Stimulated activated memory B cell treated with anti-CD40 and anti-IgM and Interleukin-4, amounts not matched to agents 10 μg/mL and 1 μg/mL and 100 μg/mL, for 72 hours (primary cell): ENCODE measurements at regions not wholly inside any gene's neighbourhood (a gene's known extent, or its start where the extent isn't known, plus 50 kb on each side); places are given as distances from the start of the nearest gene placed in this dataset.
A peak's percentile ranks its signal among the peaks of the same experiment; 100 is the strongest.
"Not testable (repeated sequence)": the region's sequence is repeated elsewhere in the genome, so short reads cannot be mapped to it uniquely, and the experiment has no call there.

ENCODE experiments used
- ATAC-seq: fragments of 150-1000 bp; cut with Tn5 transposase; 2 replicates; pipeline ENCODE4 v1.10.0; 2021
- H3K27ac Mint-ChIP-seq: one replicate; pipeline ENCODE4 v1.8.0; 2022; ENCODE audit warnings: mild to moderate bottlenecking, mixed read lengths
- H3K27me3 Mint-ChIP-seq: one replicate; pipeline ENCODE4 v1.8.0; 2022; ENCODE audit warnings: mixed read lengths
- H3K36me3 Mint-ChIP-seq: one replicate; pipeline ENCODE4 v1.8.0; 2022; ENCODE audit warnings: mixed read lengths
- H3K4me1 Mint-ChIP-seq: one replicate; pipeline ENCODE4 v1.8.0; 2022; ENCODE audit warnings: mixed read lengths
- H3K4me3 Mint-ChIP-seq: one replicate; pipeline ENCODE4 v1.8.0; 2022; ENCODE audit warnings: mild to moderate bottlenecking, moderate library complexity, mixed read lengths
- H3K9me3 Mint-ChIP-seq: one replicate; pipeline ENCODE4 v1.8.0; 2022; ENCODE audit warnings: mixed read lengths

DNA sequence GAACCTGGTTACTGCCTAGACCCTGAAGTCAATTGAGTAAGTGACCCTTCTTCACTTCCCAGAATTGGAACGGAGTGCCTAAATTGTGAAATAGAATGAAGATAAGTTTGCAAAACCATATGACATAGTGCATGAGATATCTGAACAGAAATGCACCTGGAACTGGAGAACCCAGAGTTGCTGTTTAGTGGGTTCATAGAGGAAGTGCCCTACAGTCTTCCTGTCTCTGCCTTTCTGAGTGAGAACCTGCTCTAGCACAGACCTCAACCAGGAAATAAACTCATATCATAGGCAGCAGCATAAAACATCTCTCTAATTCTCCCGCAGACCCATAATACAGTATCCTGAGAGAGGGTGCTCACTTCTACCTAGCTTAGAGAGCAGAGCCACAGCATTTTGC, 82.9 kb downstream of the EOMES start:
- peaks cover 7% of the 10 kb centered on the region for H3K4me1 Mint-ChIP-seq
- H3K4me3 Mint-ChIP-seq, result no peak overlapping the region
- H3K36me3 Mint-ChIP-seq, result no peaks in the 10 kb centered on the region
- H3K9me3 Mint-ChIP-seq, result no peaks in the 10 kb centered on the region
- peak overlapping the region; percentile 74 for H3K27ac Mint-ChIP-seq
- ATAC-seq, result peak; percentile 68
- no peaks in the 10 kb centered on the region for H3K27me3 Mint-ChIP-seq

DNA sequence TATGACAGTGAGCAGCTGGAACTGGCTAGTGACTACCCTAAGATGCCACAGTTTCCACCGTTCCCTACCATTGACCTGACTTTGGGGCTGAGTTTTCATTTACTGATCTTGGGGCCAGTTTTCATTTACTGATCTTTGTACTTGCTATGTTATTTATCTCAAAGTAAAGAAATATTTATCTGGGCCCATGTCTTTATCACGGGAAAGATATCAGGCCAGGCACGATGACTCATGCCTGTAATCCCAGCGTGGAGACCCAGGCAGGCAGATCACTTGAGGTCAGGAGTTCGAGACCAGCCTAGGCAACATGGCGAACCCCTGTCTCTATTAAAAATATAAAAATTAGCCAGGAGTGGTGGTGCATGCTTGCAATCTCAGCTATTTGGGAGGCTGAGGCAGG, 83.5 kb downstream of the EOMES start:
- no peak for ATAC-seq
- Mint-ChIP-seq H3K36me3 (no peaks in the 10 kb centered on the region), H3K27me3 (no peaks in the 10 kb centered on the region), H3K4me1 (peaks cover 8% of the 10 kb centered on the region), H3K27ac (no peak overlapping the region), H3K9me3 (no peaks in the 10 kb centered on the region), H3K4me3 (no peak overlapping the region)

DNA sequence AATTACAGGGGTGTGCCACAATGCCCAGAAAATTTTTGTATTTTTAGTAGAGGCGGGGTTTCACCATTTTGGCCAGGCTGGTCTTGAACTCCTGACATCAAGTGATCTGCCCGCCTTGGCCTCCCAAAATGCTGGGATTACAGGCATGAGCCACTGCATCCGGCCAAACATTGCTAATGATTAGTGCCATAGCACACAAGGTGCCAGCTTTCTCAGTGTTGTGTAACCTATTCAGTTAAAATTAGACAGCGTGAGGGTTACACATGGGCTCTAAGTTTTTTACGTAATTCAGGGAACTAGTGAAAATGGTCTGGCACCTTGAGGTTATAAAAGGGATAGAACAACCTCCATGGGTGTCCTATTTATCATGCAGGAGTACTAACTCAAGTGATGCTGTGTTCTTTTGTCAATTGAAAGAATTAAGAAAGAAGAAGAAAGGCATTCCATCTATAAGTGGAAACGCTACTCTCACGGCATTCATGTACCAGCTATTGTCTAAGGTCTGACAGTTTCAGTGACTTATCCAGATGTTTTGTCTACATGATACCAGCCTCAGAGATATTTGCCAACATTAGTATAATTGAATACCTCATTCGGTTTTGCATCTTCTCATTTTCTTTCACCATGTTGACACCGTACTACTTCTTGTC, 84.7 kb downstream of the EOMES start:
- Mint-ChIP-seq H3K9me3 (no peaks in the 10 kb centered on the region), H3K4me1 (peaks cover 17% of the 10 kb centered on the region), H3K27ac (no peak overlapping the region), H3K36me3 (no peaks in the 10 kb centered on the region), H3K27me3 (no peaks in the 10 kb centered on the region), H3K4me3 (no peak overlapping the region)
- no peak for ATAC-seq

DNA sequence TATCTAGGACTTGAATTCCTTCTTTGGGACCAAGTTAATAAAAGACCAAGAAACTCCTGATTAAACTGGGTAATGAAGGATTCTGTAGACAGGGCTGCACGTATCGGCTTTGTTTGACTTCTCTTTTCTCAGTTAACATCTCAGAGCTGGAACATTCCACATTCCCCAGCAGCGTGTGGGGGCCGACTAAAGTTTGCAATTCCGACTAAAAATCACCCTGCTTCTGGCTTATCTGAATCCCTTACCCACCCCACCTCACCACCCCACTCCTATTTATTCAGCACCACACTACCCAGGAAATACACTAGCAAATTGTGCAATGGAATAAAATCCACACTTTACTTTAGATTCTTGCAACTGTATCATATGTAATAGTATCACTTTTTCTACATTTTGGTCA, 87.1 kb downstream of the EOMES start:
- not testable (repeated sequence) for H3K27me3 Mint-ChIP-seq, H3K36me3 Mint-ChIP-seq, H3K4me3 Mint-ChIP-seq, ATAC-seq, H3K27ac Mint-ChIP-seq, H3K9me3 Mint-ChIP-seq
- H3K4me1 Mint-ChIP-seq, result peaks cover 17% of the 10 kb centered on the region

GRCh38 chr3:27633224-27633545, 88.9 kb downstream of the EOMES start:
- peak overlapping the region; percentile 86 for H3K4me3 Mint-ChIP-seq
- H3K9me3 Mint-ChIP-seq, result no peaks in the 10 kb centered on the region
- H3K4me1 Mint-ChIP-seq, result peaks cover 10% of the 10 kb centered on the region
- no peaks in the 10 kb centered on the region for H3K36me3 Mint-ChIP-seq
- H3K27ac Mint-ChIP-seq, result peak overlapping the region; percentile 86
- no peaks in the 10 kb centered on the region for H3K27me3 Mint-ChIP-seq
- ATAC-seq, result peak; percentile 48

- peak overlapping the region; percentile 86 for H3K4me3 Mint-ChIP-seq
- ATAC-seq, result peak; percentile 89
Observed at GRCh38 chr3:27632431-27633223, 89.5 kb downstream of the EOMES start.

DNA sequence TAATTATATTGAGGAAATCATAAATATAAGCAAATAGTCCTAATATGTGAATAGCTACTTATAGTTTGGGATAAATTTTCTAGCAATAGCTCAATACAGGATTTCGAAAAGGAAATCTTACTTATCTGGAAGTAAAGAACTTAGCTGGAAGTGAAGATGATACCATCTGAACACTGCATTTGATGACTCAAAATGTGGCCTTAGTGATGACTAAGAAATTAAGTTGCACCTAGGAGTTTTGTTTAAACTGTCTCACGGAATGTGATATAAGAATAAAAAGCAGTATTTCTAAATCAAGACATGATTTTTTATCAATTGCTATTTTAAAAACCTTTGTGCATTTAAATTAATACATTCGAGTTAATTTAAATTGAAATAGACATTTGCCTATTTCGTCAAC, 91.2 kb downstream of the EOMES start:
- no peaks in the 10 kb centered on the region for H3K9me3 Mint-ChIP-seq
- no peaks in the 10 kb centered on the region for H3K36me3 Mint-ChIP-seq
- no peak for ATAC-seq
- H3K4me1 Mint-ChIP-seq, result peaks cover 10% of the 10 kb centered on the region
- H3K4me3 Mint-ChIP-seq, result no peak overlapping the region
- peak overlapping the region; percentile 25 for H3K27ac Mint-ChIP-seq
- no peaks in the 10 kb centered on the region for H3K27me3 Mint-ChIP-seq

More at GRCh38 chr3:27632431-27633223, 89.5 kb downstream of the EOMES start:
- H3K27me3 Mint-ChIP-seq, result no peaks in the 10 kb centered on the region
- H3K36me3 Mint-ChIP-seq, result no peaks in the 10 kb centered on the region
- peaks cover 10% of the 10 kb centered on the region for H3K4me1 Mint-ChIP-seq
- H3K9me3 Mint-ChIP-seq, result no peaks in the 10 kb centered on the region
- peak overlapping the region; percentile 86 for H3K27ac Mint-ChIP-seq

- ATAC-seq, result no peak
- H3K9me3 Mint-ChIP-seq, result no peaks in the 10 kb centered on the region
- H3K4me3 Mint-ChIP-seq, result no peak overlapping the region
- H3K27ac Mint-ChIP-seq, result no peak overlapping the region
- no peaks in the 10 kb centered on the region for H3K36me3 Mint-ChIP-seq
- peaks cover 10% of the 10 kb centered on the region for H3K4me1 Mint-ChIP-seq
- H3K27me3 Mint-ChIP-seq, result no peaks in the 10 kb centered on the region
Observed at GRCh38 chr3:27629366-27629765, 92.8 kb downstream of the EOMES start.

- no peaks in the 10 kb centered on the region for H3K36me3 Mint-ChIP-seq
- no peaks in the 10 kb centered on the region for H3K27me3 Mint-ChIP-seq
- ATAC-seq, result no peak
- H3K9me3 Mint-ChIP-seq, result no peaks in the 10 kb centered on the region
- peaks cover 5% of the 10 kb centered on the region for H3K4me1 Mint-ChIP-seq
- no peak overlapping the region for H3K4me3 Mint-ChIP-seq
- H3K27ac Mint-ChIP-seq, result no peak overlapping the region
Observed at GRCh38 chr3:27628026-27628750, 93.9 kb downstream of the EOMES start.

DNA sequence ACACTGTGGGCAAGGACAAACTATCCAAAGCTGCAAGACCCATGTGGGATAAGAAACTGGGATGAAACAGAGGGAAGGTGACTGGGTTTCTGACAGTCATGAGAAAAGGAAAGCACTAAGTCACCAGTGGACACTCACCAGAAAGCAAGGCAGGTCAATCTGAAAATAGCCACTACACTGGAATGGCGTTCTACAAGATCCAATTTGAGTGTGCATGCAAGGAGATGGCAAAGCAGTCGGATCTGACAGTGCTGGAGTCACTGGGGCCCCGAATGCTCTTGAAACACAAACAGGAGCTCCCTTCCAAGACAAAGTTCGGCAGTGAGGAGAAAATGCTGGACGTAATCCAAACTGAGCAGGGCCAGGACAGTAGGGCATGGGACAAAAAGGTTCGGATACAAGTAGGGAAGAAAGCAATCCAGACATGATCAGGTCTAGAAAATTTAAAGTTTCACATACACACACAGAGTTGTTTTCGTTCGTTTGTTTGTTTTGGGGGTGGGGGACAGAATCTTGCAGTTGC, 95.5 kb downstream of the EOMES start:
- no peaks in the 10 kb centered on the region for H3K36me3 Mint-ChIP-seq
- H3K27me3 Mint-ChIP-seq, result no peaks in the 10 kb centered on the region
- no peaks in the 10 kb centered on the region for H3K4me1 Mint-ChIP-seq
- no peaks in the 10 kb centered on the region for H3K9me3 Mint-ChIP-seq
- H3K4me3 Mint-ChIP-seq, result no peak overlapping the region
- no peak for ATAC-seq
- H3K27ac Mint-ChIP-seq, result no peak overlapping the region

DNA sequence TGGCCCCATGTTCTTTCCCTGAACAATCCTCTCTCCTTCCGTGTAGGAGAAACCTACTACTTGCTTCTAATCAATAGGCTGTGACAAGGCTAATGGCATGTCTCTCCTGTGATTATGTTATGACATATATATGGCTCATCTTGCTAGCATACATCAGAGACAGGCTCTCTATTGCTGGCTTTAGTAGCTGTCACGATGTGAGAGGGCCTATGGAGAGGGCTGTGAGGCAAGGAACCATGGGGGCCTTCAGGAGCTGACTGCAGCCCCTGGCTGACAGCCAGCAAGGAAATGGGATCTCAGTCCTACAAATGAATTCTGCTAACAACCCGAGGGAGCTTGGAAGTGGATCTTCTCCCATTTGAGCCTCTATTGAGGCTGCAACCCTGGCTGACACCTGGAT, 96.3 kb downstream of the EOMES start:
- Mint-ChIP-seq H3K9me3 (no peaks in the 10 kb centered on the region), H3K27ac (no peak overlapping the region), H3K27me3 (no peaks in the 10 kb centered on the region), H3K4me1 (no peaks in the 10 kb centered on the region), H3K36me3 (no peaks in the 10 kb centered on the region), H3K4me3 (no peak overlapping the region)
- ATAC-seq, result no peak

GRCh38 chr3:27623085-27623753, 98.9 kb downstream of the EOMES start:
- Mint-ChIP-seq H3K36me3 (no peaks in the 10 kb centered on the region), H3K27me3 (no peaks in the 10 kb centered on the region), H3K27ac (no peak overlapping the region), H3K9me3 (no peaks in the 10 kb centered on the region), H3K4me1 (no peaks in the 10 kb centered on the region), H3K4me3 (no peak overlapping the region)
- ATAC-seq, result no peak

DNA sequence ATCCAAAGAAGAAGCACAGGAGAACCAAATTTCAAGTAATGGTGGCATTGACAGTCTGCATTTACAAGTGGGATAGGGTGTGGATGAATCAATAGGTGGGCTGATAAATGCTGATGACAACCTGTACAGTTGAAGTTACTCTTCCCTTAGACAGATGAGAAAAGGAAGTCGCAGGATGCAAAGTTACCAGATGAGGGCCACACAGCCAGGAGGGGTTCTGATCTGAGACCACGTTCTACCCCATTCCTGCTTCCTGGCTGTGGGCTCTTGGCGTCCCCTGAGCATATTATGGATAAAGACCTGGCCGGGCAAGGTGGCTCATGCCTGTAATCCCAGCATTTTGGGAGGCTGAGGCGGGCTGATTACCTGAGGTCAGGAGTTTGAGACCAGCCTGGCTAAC, 104.6 kb downstream of the EOMES start:
- H3K27me3 Mint-ChIP-seq, result no peaks in the 10 kb centered on the region
- peaks cover 8% of the 10 kb centered on the region for H3K9me3 Mint-ChIP-seq
- ATAC-seq, result no peak
- H3K36me3 Mint-ChIP-seq, result peaks cover 14% of the 10 kb centered on the region
- H3K4me3 Mint-ChIP-seq, result no peak overlapping the region
- H3K4me1 Mint-ChIP-seq, result peaks cover 12% of the 10 kb centered on the region
- H3K27ac Mint-ChIP-seq, result peak overlapping the region; percentile 49

- Mint-ChIP-seq H3K4me1 (peaks cover 22% of the 10 kb centered on the region), H3K27ac (no peak overlapping the region), H3K9me3 (peaks cover 8% of the 10 kb centered on the region), H3K36me3 (peaks cover 14% of the 10 kb centered on the region), H3K27me3 (no peaks in the 10 kb centered on the region), H3K4me3 (no peak overlapping the region)
- no peak for ATAC-seq
Observed at GRCh38 chr3:27616031-27616430, 106.1 kb downstream of the EOMES start.

- Mint-ChIP-seq H3K36me3 (peaks cover 14% of the 10 kb centered on the region), H3K27ac (no peak overlapping the region), H3K9me3 (peaks cover 8% of the 10 kb centered on the region), H3K4me3 (no peak overlapping the region), H3K27me3 (no peaks in the 10 kb centered on the region), H3K4me1 (peaks cover 27% of the 10 kb centered on the region)
- ATAC-seq, result no peak
Observed at GRCh38 chr3:27615555-27615954, 106.6 kb downstream of the EOMES start.
